ENCODE measurements at regions not wholly inside any gene's neighbourhood (a gene's known extent, or its start where the extent isn't known, plus 50 kb on each side); places are given as distances from the start of the nearest gene placed in this dataset.
"Not testable (repeated sequence)": the region's sequence is repeated elsewhere in the genome, so short reads cannot be mapped to it uniquely, and the experiment has no call there.

DNA sequence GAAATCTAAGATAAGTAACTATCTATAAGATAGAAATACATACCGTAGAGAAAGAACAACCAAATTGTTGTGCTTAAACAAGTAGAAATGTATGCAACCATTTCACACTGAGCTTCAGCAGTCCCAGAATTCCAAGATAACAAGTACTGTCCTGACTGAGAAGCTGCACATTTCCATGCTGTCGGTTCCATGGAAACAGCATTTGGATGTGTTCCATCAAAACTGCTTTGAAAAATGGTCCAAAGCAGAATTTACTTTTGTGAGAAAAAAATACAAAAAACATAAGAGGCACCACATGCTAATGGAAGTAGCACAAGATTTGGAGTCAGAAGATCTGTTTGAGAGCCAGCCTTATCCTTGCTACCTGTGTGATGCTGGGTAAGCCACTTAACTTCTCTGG, 92.6 kb downstream of the MTERF1 start:
- FAIRE-seq, result no peak

DNA sequence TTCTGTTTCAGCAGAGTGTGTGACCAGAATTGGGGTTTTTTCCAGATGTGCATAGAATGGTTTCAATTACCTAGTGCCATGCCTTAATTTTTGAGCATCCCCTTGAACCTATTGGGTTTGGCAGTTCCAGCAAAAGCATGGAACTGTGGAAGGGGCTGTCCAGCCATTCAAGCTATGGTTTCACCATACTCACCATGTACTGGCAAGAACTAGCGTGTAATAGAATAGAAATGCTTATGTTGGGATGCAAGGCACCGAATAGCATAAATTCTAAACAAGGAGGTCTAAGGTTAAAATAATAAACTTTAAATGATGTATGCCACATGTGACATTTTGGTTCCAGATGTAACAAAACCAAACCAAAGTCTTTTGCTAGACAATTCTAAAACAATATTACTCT, 91.4 kb downstream of the MTERF1 start:
- FAIRE-seq, result no peak

DNA sequence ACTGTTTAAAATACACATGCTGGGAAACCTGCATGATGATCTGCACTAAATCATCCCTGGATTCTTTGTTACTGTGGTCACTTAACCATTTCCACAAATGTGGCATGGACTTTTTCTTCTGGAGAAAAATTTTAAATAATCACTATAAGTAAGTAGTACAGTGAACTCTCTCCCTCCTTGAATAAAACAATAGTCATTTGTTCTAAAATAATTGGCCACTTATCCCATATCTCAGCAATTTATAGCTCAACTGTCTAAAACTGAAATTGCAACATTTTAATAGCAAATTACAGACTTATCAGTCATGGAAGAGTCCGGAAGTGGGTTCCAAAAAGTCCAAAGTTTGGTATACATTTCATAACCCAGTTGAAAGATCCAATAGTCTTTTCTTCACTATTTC, 90.9 kb downstream of the MTERF1 start:
- FAIRE-seq, result no peak

GRCh38 chr7:91790646-91791045, 89.9 kb downstream of the MTERF1 start:
- FAIRE-seq, result not testable (repeated sequence)

GRCh38 chr7:91796122-91796521, 84.4 kb downstream of the MTERF1 start:
- no peak for FAIRE-seq

DNA sequence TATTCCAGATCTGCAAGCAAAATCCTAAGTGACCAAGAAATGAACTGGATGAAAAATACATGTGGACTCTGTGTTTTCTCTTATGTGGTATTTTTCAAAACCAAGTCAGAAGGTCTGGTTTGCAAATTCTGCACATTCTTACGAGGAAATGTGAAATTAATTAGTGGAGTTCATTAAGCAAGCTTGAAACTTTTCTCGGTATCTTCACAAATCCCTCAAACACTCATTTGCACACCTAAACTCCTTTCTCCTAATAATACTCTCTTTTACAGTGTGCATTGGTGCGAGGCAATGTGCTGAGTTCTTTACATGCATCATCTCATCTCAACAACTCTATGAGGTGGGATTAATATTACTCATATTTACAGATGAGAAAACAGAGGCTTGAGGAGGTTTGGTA, 82.1 kb downstream of the MTERF1 start:
- FAIRE-seq, result no peak

DNA sequence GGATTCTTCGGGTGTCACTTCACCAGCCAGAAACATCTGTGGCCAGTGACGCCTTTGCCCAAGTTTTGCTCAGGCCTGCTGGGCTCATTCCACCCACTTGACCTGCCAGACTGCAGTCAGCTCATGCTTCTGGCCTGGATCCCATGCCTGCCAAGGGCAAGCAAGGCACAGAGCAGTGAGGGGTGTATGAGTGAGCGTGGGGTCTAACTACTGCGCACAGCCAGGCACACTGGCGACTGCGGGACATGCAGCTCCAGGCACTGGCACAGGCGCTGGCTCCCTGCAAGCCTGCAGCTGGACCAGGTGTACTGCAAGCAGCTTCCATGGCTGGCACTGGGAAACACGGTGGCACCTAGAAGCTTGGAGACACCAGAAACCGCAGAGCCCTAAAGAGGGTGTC, 80.1 kb downstream of the MTERF1 start:
- FAIRE-seq, result no peak

DNA sequence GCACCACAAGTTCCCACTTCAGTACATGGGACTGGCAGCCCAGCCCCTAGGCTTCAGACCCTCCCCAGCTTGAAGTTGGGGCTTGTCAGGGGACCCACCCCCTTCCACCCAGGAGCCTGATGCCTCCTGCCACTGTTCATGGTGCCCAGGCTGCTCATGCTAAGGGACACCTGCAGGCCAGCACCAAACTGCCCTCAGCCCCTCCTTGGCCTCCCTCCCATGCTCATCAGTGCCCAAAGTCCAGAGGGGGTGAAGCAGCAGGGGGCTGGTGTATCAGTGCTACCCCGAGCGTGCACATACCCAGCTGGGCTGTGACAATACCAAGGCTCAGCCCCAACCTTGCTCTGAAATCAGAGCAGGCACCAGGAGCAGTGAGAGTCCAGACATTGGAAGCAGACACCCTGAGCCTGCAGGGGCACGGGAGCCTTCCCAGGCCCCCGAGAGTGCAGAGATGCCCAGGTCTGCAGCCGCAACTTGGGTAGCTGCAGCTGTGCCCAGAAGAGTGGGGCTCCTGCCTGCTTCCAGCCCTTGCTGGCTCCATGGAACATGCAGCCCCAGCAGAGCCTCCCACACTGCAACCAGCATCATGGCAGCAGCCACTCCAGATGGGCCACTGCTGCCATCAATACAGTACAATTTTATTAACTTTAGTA, 79.0 kb downstream of the MTERF1 start:
- FAIRE-seq, result no peak

DNA sequence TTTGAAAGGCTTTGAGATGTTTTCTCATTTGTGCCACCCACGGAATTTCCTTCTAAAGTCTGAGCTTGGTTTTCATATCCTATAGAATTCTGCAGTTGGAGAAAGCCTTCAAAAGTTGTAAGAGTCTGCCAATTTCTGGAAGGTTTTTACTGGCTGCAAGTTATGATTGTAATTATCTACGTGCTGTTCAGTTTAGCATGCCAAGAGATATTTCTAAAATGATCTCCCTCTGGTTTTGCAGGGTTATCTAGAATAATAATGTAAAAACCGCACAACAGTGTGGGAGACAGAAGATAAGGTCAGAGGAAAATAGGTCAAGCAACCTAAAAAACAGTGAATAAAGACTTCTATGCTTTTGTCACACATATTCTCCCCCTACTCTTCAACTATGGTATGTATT, 69.3 kb downstream of the MTERF1 start:
- no peak for FAIRE-seq

DNA sequence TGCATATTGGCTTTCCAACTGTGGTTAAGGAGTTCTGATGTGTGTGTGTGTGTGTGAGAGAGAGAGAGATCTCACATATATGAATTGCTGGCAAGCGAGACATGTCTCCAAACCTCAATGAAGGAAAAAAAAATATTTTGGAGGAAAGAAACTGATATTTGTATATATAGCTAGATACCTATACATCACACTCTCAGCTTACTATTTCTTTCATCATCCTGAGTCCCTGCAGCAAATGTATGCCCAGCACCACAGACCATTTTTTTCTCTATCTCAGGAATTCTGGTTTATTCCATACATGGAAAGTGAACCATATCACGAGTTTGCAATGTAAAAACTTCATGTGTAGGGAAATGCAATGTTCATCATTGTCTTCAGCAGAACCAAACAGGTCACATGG, 68.9 kb downstream of the MTERF1 start:
- no peak for FAIRE-seq

DNA sequence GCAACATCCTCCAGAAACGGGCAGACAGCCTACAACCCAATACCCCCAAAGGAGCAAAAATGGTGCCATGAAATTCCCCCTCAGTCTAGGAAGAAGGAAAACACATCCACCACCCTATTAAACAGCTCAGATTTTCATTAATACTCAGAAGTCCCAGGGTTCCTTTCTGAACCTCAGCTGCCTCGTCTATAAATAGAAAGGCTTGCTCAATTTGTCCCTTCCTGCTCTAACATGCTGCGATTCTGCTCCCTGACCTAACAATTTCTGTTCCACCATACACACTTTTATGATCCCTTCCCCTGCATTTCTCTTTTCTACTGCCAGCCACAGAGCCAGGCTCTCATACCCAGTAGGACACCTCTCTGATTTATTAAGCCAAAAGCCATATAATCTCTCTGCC, 68.1 kb downstream of the MTERF1 start:
- FAIRE-seq, result no peak

DNA sequence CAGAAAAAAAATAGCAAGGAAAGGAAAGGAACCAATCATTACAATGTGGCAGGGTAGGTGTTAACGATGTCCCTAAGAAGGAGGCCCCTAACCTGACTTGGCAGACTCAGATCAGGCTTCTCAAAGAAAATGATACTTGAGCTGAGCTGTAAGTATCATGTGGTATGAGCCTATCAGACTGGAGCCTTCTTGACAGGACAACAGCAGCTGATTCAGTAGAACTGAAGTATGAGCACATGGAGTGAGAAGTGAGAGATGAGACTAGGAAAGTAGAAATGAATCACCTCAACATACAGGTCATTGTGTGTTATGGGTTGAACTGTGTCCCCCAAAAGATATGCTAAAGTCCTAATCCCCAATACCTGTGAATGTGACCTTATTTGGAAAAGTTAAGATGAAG, 66.3 kb downstream of the MTERF1 start:
- FAIRE-seq, result no peak
